HepG2 (cell line): ENCODE measurements at regions not wholly inside any gene's neighbourhood (a gene's known extent, or its start where the extent isn't known, plus 50 kb on each side); places are given as distances from the start of the nearest gene placed in this dataset.

Experiments
- SETDB1 ChIP-seq: sonication (generic); formaldehyde crosslinking; IDR thresholded peaks from 2 replicates; pipeline ENCODE4 v1.5.1; 2020; ENCODE audit warnings: missing genetic modification reagents, mild to moderate bottlenecking, borderline replicate concordance
- TAF15 ChIP-seq: fragments of 200-400 bp; formaldehyde crosslinking; IDR thresholded peaks from one replicate; pipeline ENCODE4 v1.6.1; 2018; ENCODE audit warnings: mild to moderate bottlenecking, low read depth, low read length; ENCODE audit not compliant: poor library complexity, severe bottlenecking
- TERF1 ChIP-seq: sonication (generic); formaldehyde crosslinking; IDR thresholded peaks from 2 replicates; pipeline ENCODE4 v1.8.0; 2022; ENCODE audit warnings: mild to moderate bottlenecking, missing genetic modification reagents, moderate library complexity

DNA sequence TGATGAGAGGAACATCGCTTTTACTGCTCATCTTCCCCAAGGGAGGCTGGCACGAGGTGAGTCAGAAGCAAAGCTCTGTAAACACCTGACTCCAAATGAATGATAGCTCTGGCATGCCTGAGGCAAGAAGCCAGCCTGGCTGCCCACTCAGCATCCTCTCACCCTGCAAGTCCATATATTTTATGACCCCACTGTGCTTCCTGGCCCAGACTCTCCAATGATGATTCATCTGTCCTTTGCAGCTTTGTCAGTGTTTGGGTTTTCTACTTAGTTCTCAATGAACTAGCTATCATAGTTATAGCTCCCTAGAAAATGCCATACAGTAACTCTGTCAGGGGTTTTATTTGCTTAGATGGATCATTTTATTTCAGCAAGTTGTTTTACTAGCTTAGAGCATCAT, 52.1 kb upstream of the FSTL4 start:
- TF ChIP-seq TAF15 (no peak), TERF1 (no peak), SETDB1 (CRISPR knock-in tag) (no peak)
